ENCODE measurements at regions not wholly inside any gene's neighbourhood (a gene's known extent, or its start where the extent isn't known, plus 50 kb on each side); places are given as distances from the start of the nearest gene placed in this dataset.

- TF ChIP-seq POLR2AphosphoS5 (IDR thresholded peaks at IDR 0.05; ENCODE audit: insufficient read depth in 1 of 2, low read depth in 1 of 2) (no peak), POLR2A (IDR thresholded peaks at IDR 0.05) (no peak)
- TF ChIP-seq, protein P1, sequence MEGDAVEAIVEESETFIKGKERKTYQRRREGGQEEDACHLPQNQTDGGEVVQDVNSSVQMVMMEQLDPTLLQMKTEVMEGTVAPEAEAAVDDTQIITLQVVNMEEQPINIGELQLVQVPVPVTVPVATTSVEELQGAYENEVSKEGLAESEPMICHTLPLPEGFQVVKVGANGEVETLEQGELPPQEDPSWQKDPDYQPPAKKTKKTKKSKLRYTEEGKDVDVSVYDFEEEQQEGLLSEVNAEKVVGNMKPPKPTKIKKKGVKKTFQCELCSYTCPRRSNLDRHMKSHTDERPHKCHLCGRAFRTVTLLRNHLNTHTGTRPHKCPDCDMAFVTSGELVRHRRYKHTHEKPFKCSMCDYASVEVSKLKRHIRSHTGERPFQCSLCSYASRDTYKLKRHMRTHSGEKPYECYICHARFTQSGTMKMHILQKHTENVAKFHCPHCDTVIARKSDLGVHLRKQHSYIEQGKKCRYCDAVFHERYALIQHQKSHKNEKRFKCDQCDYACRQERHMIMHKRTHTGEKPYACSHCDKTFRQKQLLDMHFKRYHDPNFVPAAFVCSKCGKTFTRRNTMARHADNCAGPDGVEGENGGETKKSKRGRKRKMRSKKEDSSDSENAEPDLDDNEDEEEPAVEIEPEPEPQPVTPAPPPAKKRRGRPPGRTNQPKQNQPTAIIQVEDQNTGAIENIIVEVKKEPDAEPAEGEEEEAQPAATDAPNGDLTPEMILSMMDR (IDR thresholded peaks at IDR 0.05), result no peak
Measured at GRCh38 chr18:75687626-75688025, 260.1 kb upstream of the SMIM21 start.
